ENCODE measurements at regions not wholly inside any gene's neighbourhood (a gene's known extent, or its start where the extent isn't known, plus 50 kb on each side); places are given as distances from the start of the nearest gene placed in this dataset.

DNA sequence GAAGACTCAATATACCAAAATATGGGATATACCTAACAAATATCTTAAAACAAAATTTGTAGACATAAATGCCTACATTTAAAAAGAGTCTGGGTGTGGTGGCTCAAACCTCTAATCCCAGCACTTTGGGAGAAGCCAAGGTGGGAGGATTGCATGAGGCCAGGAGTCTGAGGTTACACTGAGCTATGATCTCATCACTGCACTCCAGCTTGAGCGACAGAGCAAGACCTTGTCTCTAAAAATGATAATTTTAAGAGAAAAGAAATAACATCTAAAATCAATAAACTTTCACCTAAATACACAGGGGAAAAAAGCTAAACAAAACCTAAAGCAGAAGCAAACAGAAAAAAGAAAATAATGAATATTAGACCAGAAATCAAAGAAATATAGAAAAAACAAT lies 102.7 kb upstream of the PBX1 start:
- TF ChIP-seq CTCF (IDR thresholded peaks at IDR 0.05) (no peak), POLR2A (IDR thresholded peaks at IDR 0.05) (no peak)
